CD14-positive monocyte (primary cell): ENCODE measurements at regions not wholly inside any gene's neighbourhood (a gene's known extent, or its start where the extent isn't known, plus 50 kb on each side); places are given as distances from the start of the nearest gene placed in this dataset.

ENCODE experiments used
- DNase-seq, 3 donors: peaks; one replicate each; pipeline ENCODE4 v3.0.0-alpha.2; 2011 to 2022
- H2AFZ ChIP-seq: 2 replicates; pipeline ENCODE4 v1.6.0; 2012; ENCODE audit warnings: mild to moderate bottlenecking, low read depth, low read length, inconsistent platforms; ENCODE audit not compliant: insufficient read depth, poor library complexity, severe bottlenecking
- H3K27ac ChIP-seq, 2 donors: 1 replicate in 1 of 2; 2 replicates in 1 of 2; pipeline ENCODE4 v1.5.1; 2012 to 2013; ENCODE audit warnings: low read length in 2 of 2, control low read depth in 1 of 2, inconsistent platforms in 1 of 2, low read depth in 1 of 2, mild to moderate bottlenecking in 1 of 2
- H3K27me3 ChIP-seq, 2 donors: one replicate each; pipeline versions ENCODE4 v1.6.0 to v1.6.1; 2011 to 2013; ENCODE audit warnings: low read length in 2 of 2; ENCODE audit not compliant: control insufficient read depth in 2 of 2, insufficient read depth in 2 of 2
- H3K36me3 ChIP-seq, 2 donors: replicated peaks in 1 of 2; 1 replicate in 1 of 2; 2 replicates in 1 of 2; pipeline versions ENCODE4 v1.5.1 to v1.6.1; 2012 to 2013; ENCODE audit warnings: low read length in 2 of 2, control low read depth in 1 of 2, inconsistent platforms in 1 of 2, mild to moderate bottlenecking in 1 of 2; ENCODE audit not compliant: insufficient read depth in 2 of 2, control insufficient read depth in 1 of 2
- H3K4me1 ChIP-seq, 2 donors: 1 replicate in 1 of 2; 2 replicates in 1 of 2; pipeline versions ENCODE4 v1.5.1 to v1.6.1; 2012 to 2013; ENCODE audit warnings: low read length in 2 of 2, control low read depth in 1 of 2, inconsistent platforms in 1 of 2, mild to moderate bottlenecking in 1 of 2, moderate library complexity in 1 of 2; ENCODE audit not compliant: insufficient read depth in 2 of 2, control insufficient read depth in 1 of 2
- H3K4me2 ChIP-seq: replicated peaks from 2 replicates; pipeline ENCODE3; 2012; ENCODE audit warnings: low read length, moderate library complexity, mild to moderate bottlenecking; ENCODE audit not compliant: poor library complexity, severe bottlenecking; ENCODE audit errors: extremely low read depth
- H3K4me3 ChIP-seq, 3 experiments: fragments of 200-600 bp in 1 of 3; sonication (generic) in 1 of 3; replicated peaks in 1 of 3; 1 replicate in 2 of 3; 2 replicates in 1 of 3; pipeline ENCODE4 v1.5.1; 2011 to 2013; ENCODE audit warnings: low read length in 3 of 3, mild to moderate bottlenecking in 3 of 3, control low read depth in 2 of 3, low read depth in 2 of 3, inconsistent platforms in 1 of 3, moderate library complexity in 1 of 3
- H3K79me2 ChIP-seq: 2 replicates; pipeline ENCODE4 v1.6.0; 2012; ENCODE audit warnings: mild to moderate bottlenecking, control low read depth, inconsistent platforms, low read length, moderate library complexity; ENCODE audit not compliant: insufficient read depth
- H3K9ac ChIP-seq: 2 replicates; pipeline ENCODE4 v1.6.0; 2017; ENCODE audit warnings: low read length, mild to moderate bottlenecking; ENCODE audit not compliant: insufficient read depth, poor library complexity, severe bottlenecking
- H3K9me3 ChIP-seq, 2 donors: replicated peaks in 1 of 2; 1 replicate in 1 of 2; 2 replicates in 1 of 2; pipeline versions ENCODE4 v1.5.1 to v1.6.1; 2012 to 2013; ENCODE audit warnings: low read length in 2 of 2, control low read depth in 1 of 2; ENCODE audit not compliant: control insufficient read depth in 1 of 2, insufficient read depth in 1 of 2
- H4K20me1 ChIP-seq: 2 replicates; pipeline ENCODE4 v1.6.0; 2012; ENCODE audit warnings: mild to moderate bottlenecking, low read length, control low read depth, moderate library complexity; ENCODE audit not compliant: insufficient read depth
- H3K27ac Mint-ChIP-seq, 7 donors: one replicate each; pipeline ENCODE4 v1.8.0; 2020; ENCODE audit warnings: mild to moderate bottlenecking in 7 of 7, mixed read lengths in 7 of 7, moderate library complexity in 6 of 7, inconsistent platforms in 2 of 7
- H3K27me3 Mint-ChIP-seq, 3 donors: one replicate each; pipeline ENCODE4 v1.8.0; 2021 to 2022; ENCODE audit warnings: low read depth in 3 of 3, mild to moderate bottlenecking in 3 of 3, mixed read lengths in 3 of 3, moderate library complexity in 3 of 3, inconsistent platforms in 1 of 3
- H3K36me3 Mint-ChIP-seq, 2 donors: one replicate each; pipeline ENCODE4 v1.8.0; 2020; ENCODE audit warnings: mixed read lengths in 2 of 2, inconsistent platforms in 1 of 2, mild to moderate bottlenecking in 1 of 2
- H3K4me1 Mint-ChIP-seq: one replicate; pipeline ENCODE4 v1.8.0; 2020; ENCODE audit warnings: mild to moderate bottlenecking, mixed read lengths
- H3K4me3 Mint-ChIP-seq, 2 donors: one replicate each; pipeline ENCODE4 v1.8.0; 2020; ENCODE audit warnings: mild to moderate bottlenecking in 2 of 2, mixed read lengths in 2 of 2, moderate library complexity in 1 of 2
- H3K9me3 Mint-ChIP-seq, 7 donors: one replicate each; pipeline ENCODE4 v1.8.0; 2020 to 2022; ENCODE audit warnings: mixed read lengths in 7 of 7, mild to moderate bottlenecking in 6 of 7, moderate library complexity in 6 of 7, inconsistent platforms in 2 of 7
- WGBS: methylation state at CpG from one replicate; pipeline ENCODE4 v1.1.5; 2013; ENCODE audit warnings: missing lambda C conversion rate; ENCODE audit not compliant: insufficient coverage; 5-methylcytosine and 5-hydroxymethylcytosine counted together
- intact Hi-C, 2 donors: fragments of 100-400 bp; cut with micrococcal nuclease; formaldehyde crosslinking; loops; one replicate each; pipeline versions ENCODE4 v1.15.0 to v1.15.1; 2023
- TF ChIP-seq, protein P1 (sequence below): fragments of 200-600 bp; IDR thresholded peaks from one replicate; pipeline ENCODE4 v1.8.0; 2022; ENCODE audit warnings: antibody characterized with exemption, mild to moderate bottlenecking

DNA sequence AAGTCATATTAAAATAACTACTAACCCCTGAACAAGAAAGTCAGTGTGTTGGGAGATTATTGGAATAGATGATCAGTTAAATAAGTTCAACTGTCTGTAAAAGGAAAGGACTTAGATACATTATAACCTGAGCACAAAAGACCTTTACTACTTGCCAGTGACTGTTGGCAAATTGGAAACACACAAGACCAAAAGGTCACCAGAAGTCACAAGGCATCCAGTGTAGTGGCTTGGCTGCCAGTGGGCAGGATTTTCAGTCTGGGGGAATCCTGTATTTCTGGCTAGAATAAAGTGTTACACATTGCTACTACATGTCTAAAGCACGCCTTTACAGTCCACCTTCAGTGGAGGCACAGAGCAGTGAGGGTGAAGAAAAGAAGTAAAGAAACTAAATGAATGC is 108.3 kb upstream of the AR start:
- Histone ChIP-seq H3K9me3 (peaks cover 0 to 4% of the 10 kb centered on the region in 2 donors), H3K9ac (no peak overlapping the region), H4K20me1 (no peaks in the 10 kb centered on the region), H2AFZ (no peak overlapping the region), H3K4me1 (no peaks in the 10 kb centered on the region), H3K27me3 (no peaks in the 10 kb centered on the region), H3K79me2 (no peaks in the 10 kb centered on the region), H3K4me3 (no peak overlapping the region), H3K27ac (no peak overlapping the region), H3K36me3 (no peaks in the 10 kb centered on the region), H3K4me2 (no peak overlapping the region)
- intact Hi-C loops = no loop called here
- H3K9me3 Mint-ChIP-seq = peaks cover 1 to 5% (median 2%) of the 10 kb centered on the region in 7 donors
- H3K27me3 Mint-ChIP-seq = peaks cover 1 to 2% (median 1%) of the 10 kb centered on the region in 3 donors
- no CpG with 5 or more reads among the region's 1 CpG for WGBS
- no peak overlapping the region for H3K4me3 Mint-ChIP-seq
- DNase-seq = no peak
- TF ChIP-seq, protein P1, sequence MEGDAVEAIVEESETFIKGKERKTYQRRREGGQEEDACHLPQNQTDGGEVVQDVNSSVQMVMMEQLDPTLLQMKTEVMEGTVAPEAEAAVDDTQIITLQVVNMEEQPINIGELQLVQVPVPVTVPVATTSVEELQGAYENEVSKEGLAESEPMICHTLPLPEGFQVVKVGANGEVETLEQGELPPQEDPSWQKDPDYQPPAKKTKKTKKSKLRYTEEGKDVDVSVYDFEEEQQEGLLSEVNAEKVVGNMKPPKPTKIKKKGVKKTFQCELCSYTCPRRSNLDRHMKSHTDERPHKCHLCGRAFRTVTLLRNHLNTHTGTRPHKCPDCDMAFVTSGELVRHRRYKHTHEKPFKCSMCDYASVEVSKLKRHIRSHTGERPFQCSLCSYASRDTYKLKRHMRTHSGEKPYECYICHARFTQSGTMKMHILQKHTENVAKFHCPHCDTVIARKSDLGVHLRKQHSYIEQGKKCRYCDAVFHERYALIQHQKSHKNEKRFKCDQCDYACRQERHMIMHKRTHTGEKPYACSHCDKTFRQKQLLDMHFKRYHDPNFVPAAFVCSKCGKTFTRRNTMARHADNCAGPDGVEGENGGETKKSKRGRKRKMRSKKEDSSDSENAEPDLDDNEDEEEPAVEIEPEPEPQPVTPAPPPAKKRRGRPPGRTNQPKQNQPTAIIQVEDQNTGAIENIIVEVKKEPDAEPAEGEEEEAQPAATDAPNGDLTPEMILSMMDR = no peak
- H3K36me3 Mint-ChIP-seq = no peaks in the 10 kb centered on the region
- no peak overlapping the region for H3K27ac Mint-ChIP-seq
- no peaks in the 10 kb centered on the region for H3K4me1 Mint-ChIP-seq

DNA sequence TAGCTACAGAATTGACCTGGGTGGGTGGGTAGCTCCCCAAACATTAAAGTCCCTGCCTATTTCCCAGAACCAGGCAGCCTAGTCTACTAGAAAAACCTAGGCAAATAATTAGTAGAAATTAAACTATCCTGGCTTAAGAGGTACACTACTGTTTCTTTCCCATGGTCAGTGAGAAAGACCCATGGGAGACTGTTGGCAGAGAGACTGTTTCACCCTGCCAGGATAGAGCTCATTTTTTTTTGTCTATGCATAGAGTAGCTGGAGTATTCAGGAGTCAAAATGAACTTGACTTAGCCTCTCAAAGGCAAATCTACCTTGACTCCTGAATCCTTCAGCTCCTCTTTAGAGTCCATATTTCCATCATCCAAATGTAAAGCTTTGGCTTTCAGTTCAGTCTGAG is 107.0 kb upstream of the AR start:
- no peak overlapping the region for H3K4me3 ChIP-seq
- H3K4me1 ChIP-seq = no peaks in the 10 kb centered on the region
- H4K20me1 ChIP-seq = no peaks in the 10 kb centered on the region
- no peak overlapping the region for H3K27ac ChIP-seq
- H3K36me3 Mint-ChIP-seq = no peaks in the 10 kb centered on the region
- intact Hi-C loops = no loop called here
- H3K9me3 Mint-ChIP-seq = peaks cover 0 to 3% (median 2%) of the 10 kb centered on the region in 7 donors
- DNase-seq = no peak
- no peaks in the 10 kb centered on the region for H3K27me3 ChIP-seq
- no peak overlapping the region for H3K4me2 ChIP-seq
- peaks cover 0 to 4% of the 10 kb centered on the region in 2 donors for H3K9me3 ChIP-seq
- no peak overlapping the region for H2AFZ ChIP-seq
- no peaks in the 10 kb centered on the region for H3K79me2 ChIP-seq
- H3K27ac Mint-ChIP-seq = no peak overlapping the region
- no peaks in the 10 kb centered on the region for H3K36me3 ChIP-seq
- no peak overlapping the region for H3K4me3 Mint-ChIP-seq
- no peak overlapping the region for H3K9ac ChIP-seq
- no peaks in the 10 kb centered on the region for H3K4me1 Mint-ChIP-seq
- H3K27me3 Mint-ChIP-seq = peaks cover 1 to 2% (median 1%) of the 10 kb centered on the region in 3 donors
- TF ChIP-seq, protein P1 = no peak
